ENCODE measurements at regions not wholly inside any gene's neighbourhood (a gene's known extent, or its start where the extent isn't known, plus 50 kb on each side); places are given as distances from the start of the nearest gene placed in this dataset.

GRCh38 chr9:93824386-93825294 is 130.5 kb downstream of the BARX1 start:
- TF ChIP-seq CTCF (IDR thresholded peaks at IDR 0.05) (no peak), POLR2A (IDR thresholded peaks at IDR 0.05) (no peak)

Measured in thyroid gland (tissue), 4 donors.